BLaER1 treated with 17β-estradiol and CSF1 and Interleukin-3, amounts not matched to agents 10 nM and 100 nM (cell line): ENCODE measurements at regions not wholly inside any gene's neighbourhood (a gene's known extent, or its start where the extent isn't known, plus 50 kb on each side); places are given as distances from the start of the nearest gene placed in this dataset.

Experiments used
- H3K27ac ChIP-seq, 11 experiments: shearing (Covaris generic); formaldehyde crosslinking; 2 replicates each; pipeline ENCODE4 v1.8.1; 2022
- H3K27me3 ChIP-seq, 11 experiments: shearing (Covaris generic); formaldehyde crosslinking; 2 replicates each; pipeline ENCODE4 v1.8.1; 2022
- H3K36me3 ChIP-seq, 11 experiments: shearing (Covaris generic); formaldehyde crosslinking; 2 replicates each; pipeline ENCODE4 v1.8.1; 2022
- H3K4me1 ChIP-seq, 10 experiments: shearing (Covaris generic); formaldehyde crosslinking; 2 replicates each; pipeline ENCODE4 v1.8.1; 2022
- H3K4me2 ChIP-seq, 11 experiments: shearing (Covaris generic); formaldehyde crosslinking; 2 replicates each; pipeline ENCODE4 v1.8.1; 2022
- H3K4me3 ChIP-seq, 10 experiments: shearing (Covaris generic); formaldehyde crosslinking; 2 replicates each; pipeline ENCODE4 v1.8.1; 2022
- H3K9ac ChIP-seq, 11 experiments: shearing (Covaris generic); formaldehyde crosslinking; 2 replicates each; pipeline ENCODE4 v1.8.1; 2022
- H3K9me3 ChIP-seq, 11 experiments: shearing (Covaris generic); formaldehyde crosslinking; replicated peaks in 1 of 11; 2 replicates each; pipeline ENCODE4 v1.8.1; 2022
- H4K20me1 ChIP-seq, 11 experiments: shearing (Covaris generic); formaldehyde crosslinking; 2 replicates each; pipeline ENCODE4 v1.8.1; 2022
- Cebpa-rat ChIP-seq, 11 experiments: shearing (Covaris generic); IDR thresholded peaks; 2 replicates each; pipeline ENCODE4 v1.8.1; 2022

- Histone ChIP-seq H3K27ac (no peak overlapping the region), H3K27me3 (no peaks in the 10 kb centered on the region), H3K4me2 (no peak overlapping the region), H3K36me3 (no peaks in the 10 kb centered on the region), H3K9ac (no peak overlapping the region), H3K4me3 (no peak overlapping the region), H3K4me1 (peaks cover 0 to 7% (median 0%) of the 10 kb centered on the region in 10 experiments; a peak in 2 of 20 replicates), H4K20me1 (no peaks in the 10 kb centered on the region), H3K9me3 (0 out of 22 replicates have a peak, but pooled peaks cover 0 to 6% (median 0%) of the 10 kb centered on the region in 11 experiments)
- no peak for TF ChIP-seq Cebpa-rat (IDR thresholded peaks at IDR 0.05)
Observed at GRCh38 chr9:82491604-82492003, 503.0 kb downstream of the SPATA31D1 start.

- Histone ChIP-seq H3K4me3 (no peak overlapping the region), H3K4me1 (peaks cover 0 to 7% (median 0%) of the 10 kb centered on the region in 10 experiments; a peak in 2 of 20 replicates), H4K20me1 (no peaks in the 10 kb centered on the region), H3K36me3 (no peaks in the 10 kb centered on the region), H3K27me3 (no peaks in the 10 kb centered on the region), H3K27ac (no peak overlapping the region), H3K9ac (no peak overlapping the region), H3K4me2 (no peak overlapping the region), H3K9me3 (0 out of 22 replicates have a peak, but pooled peaks cover 0 to 11% (median 0%) of the 10 kb centered on the region in 11 experiments)
- TF ChIP-seq Cebpa-rat (IDR thresholded peaks at IDR 0.05), result no peak
Observed at GRCh38 chr9:82492274-82492673, 503.7 kb downstream of the SPATA31D1 start.

GRCh38 chr9:82495884-82496777, 507.6 kb downstream of the SPATA31D1 start:
- Histone ChIP-seq H3K9me3 (peaks cover 0 to 16% (median 0%) of the 10 kb centered on the region in 11 experiments; a peak in 1 of 22 replicates), H3K27me3 (no peaks in the 10 kb centered on the region), H3K4me2 (no peak overlapping the region)

GRCh38 chr9:82498541-82499317, 510.2 kb downstream of the SPATA31D1 start:
- H3K36me3 ChIP-seq, result no peaks in the 10 kb centered on the region
- H4K20me1 ChIP-seq, result no peaks in the 10 kb centered on the region
- H3K4me1 ChIP-seq, result no peaks in the 10 kb centered on the region
- no peak overlapping the region for H3K4me3 ChIP-seq
- no peak overlapping the region for H3K27ac ChIP-seq
- H3K4me2 ChIP-seq, result no peak overlapping the region
- TF ChIP-seq Cebpa-rat (IDR thresholded peaks at IDR 0.05), result no peak
- peaks cover 0 to 16% (median 0%) of the 10 kb centered on the region in 11 experiments; a peak in 1 of 22 replicates for H3K9me3 ChIP-seq
- H3K27me3 ChIP-seq, result no peaks in the 10 kb centered on the region
- no peak overlapping the region for H3K9ac ChIP-seq

More at GRCh38 chr9:82495884-82496777, 507.6 kb downstream of the SPATA31D1 start:
- Histone ChIP-seq H3K4me1 (no peaks in the 10 kb centered on the region), H3K36me3 (no peaks in the 10 kb centered on the region), H3K27ac (no peak overlapping the region), H4K20me1 (no peaks in the 10 kb centered on the region), H3K9ac (no peak overlapping the region), H3K4me3 (no peak overlapping the region)
- TF ChIP-seq Cebpa-rat (IDR thresholded peaks at IDR 0.05), result no peak

- Histone ChIP-seq H3K27me3 (no peaks in the 10 kb centered on the region), H3K36me3 (no peaks in the 10 kb centered on the region), H3K27ac (no peak overlapping the region), H3K4me2 (no peak overlapping the region), H3K4me3 (no peak overlapping the region), H3K4me1 (no peaks in the 10 kb centered on the region), H3K9me3 (peaks cover 0 to 16% (median 0%) of the 10 kb centered on the region in 11 experiments; a peak in 3 of 22 replicates), H3K9ac (no peak overlapping the region), H4K20me1 (no peaks in the 10 kb centered on the region)
- TF ChIP-seq Cebpa-rat (IDR thresholded peaks at IDR 0.05), result no peak
Observed at GRCh38 chr9:82499337-82499736, 510.8 kb downstream of the SPATA31D1 start.

GRCh38 chr9:82504620-82505019, 516.0 kb downstream of the SPATA31D1 start:
- H3K4me3 ChIP-seq, result no peak overlapping the region
- H3K9me3 ChIP-seq, result peaks cover 11 to 20% (median 16%) of the 10 kb centered on the region in 11 experiments
- no peak overlapping the region for H3K4me2 ChIP-seq
- no peaks in the 10 kb centered on the region for H3K4me1 ChIP-seq
- H4K20me1 ChIP-seq, result no peaks in the 10 kb centered on the region
- H3K27ac ChIP-seq, result no peak overlapping the region
- no peak for TF ChIP-seq Cebpa-rat (IDR thresholded peaks at IDR 0.05)
- H3K9ac ChIP-seq, result no peak overlapping the region
- H3K27me3 ChIP-seq, result no peaks in the 10 kb centered on the region
- H3K36me3 ChIP-seq, result no peaks in the 10 kb centered on the region

- Histone ChIP-seq H3K27ac (no peak overlapping the region), H4K20me1 (no peaks in the 10 kb centered on the region)
- TF ChIP-seq Cebpa-rat (IDR thresholded peaks at IDR 0.05), result no peak
Observed at GRCh38 chr9:82511626-82512025, 523.1 kb downstream of the SPATA31D1 start.

GRCh38 chr9:82512728-82513127, 524.2 kb downstream of the SPATA31D1 start:
- Histone ChIP-seq H3K27me3 (no peaks in the 10 kb centered on the region), H3K4me1 (no peaks in the 10 kb centered on the region), H3K4me2 (no peak overlapping the region), H3K9me3 (no peaks in the 10 kb centered on the region), H3K9ac (no peak overlapping the region), H4K20me1 (no peaks in the 10 kb centered on the region), H3K4me3 (no peak overlapping the region), H3K36me3 (no peaks in the 10 kb centered on the region), H3K27ac (no peak overlapping the region)
- no peak for TF ChIP-seq Cebpa-rat (IDR thresholded peaks at IDR 0.05)

More at GRCh38 chr9:82511626-82512025, 523.1 kb downstream of the SPATA31D1 start:
- Histone ChIP-seq H3K9me3 (no peaks in the 10 kb centered on the region), H3K4me2 (no peak overlapping the region), H3K4me3 (no peak overlapping the region), H3K27me3 (no peaks in the 10 kb centered on the region), H3K36me3 (no peaks in the 10 kb centered on the region), H3K4me1 (no peaks in the 10 kb centered on the region), H3K9ac (no peak overlapping the region)

- no peak overlapping the region for H3K4me3 ChIP-seq
- no peak for TF ChIP-seq Cebpa-rat (IDR thresholded peaks at IDR 0.05)
- H3K27ac ChIP-seq, result no peak overlapping the region
- no peaks in the 10 kb centered on the region for H4K20me1 ChIP-seq
- H3K27me3 ChIP-seq, result no peaks in the 10 kb centered on the region
- H3K36me3 ChIP-seq, result no peaks in the 10 kb centered on the region
- H3K4me1 ChIP-seq, result no peaks in the 10 kb centered on the region
- no peaks in the 10 kb centered on the region for H3K9me3 ChIP-seq
- no peak overlapping the region for H3K9ac ChIP-seq
- no peak overlapping the region for H3K4me2 ChIP-seq
Observed at GRCh38 chr9:82513242-82513751, 524.7 kb downstream of the SPATA31D1 start.
